WI38 (cell line): ENCODE measurements at regions not wholly inside any gene's neighbourhood (a gene's known extent, or its start where the extent isn't known, plus 50 kb on each side); places are given as distances from the start of the nearest gene placed in this dataset.

ENCODE experiments used
- H3K4me3 ChIP-seq: 2 replicates; pipeline ENCODE4 v1.5.1; 2011; ENCODE audit warnings: low read depth, mild to moderate bottlenecking, control low read depth, low read length
- CTCF ChIP-seq: IDR thresholded peaks from 2 replicates; pipeline ENCODE4 v1.5.1; 2012; ENCODE audit warnings: low read depth, mild to moderate bottlenecking, control low read depth, low read length

GRCh38 chr5:130290219-130290618 is 386.0 kb downstream of the CHSY3 start:
- no peak overlapping the region for H3K4me3 ChIP-seq
- TF ChIP-seq CTCF = no peak

DNA sequence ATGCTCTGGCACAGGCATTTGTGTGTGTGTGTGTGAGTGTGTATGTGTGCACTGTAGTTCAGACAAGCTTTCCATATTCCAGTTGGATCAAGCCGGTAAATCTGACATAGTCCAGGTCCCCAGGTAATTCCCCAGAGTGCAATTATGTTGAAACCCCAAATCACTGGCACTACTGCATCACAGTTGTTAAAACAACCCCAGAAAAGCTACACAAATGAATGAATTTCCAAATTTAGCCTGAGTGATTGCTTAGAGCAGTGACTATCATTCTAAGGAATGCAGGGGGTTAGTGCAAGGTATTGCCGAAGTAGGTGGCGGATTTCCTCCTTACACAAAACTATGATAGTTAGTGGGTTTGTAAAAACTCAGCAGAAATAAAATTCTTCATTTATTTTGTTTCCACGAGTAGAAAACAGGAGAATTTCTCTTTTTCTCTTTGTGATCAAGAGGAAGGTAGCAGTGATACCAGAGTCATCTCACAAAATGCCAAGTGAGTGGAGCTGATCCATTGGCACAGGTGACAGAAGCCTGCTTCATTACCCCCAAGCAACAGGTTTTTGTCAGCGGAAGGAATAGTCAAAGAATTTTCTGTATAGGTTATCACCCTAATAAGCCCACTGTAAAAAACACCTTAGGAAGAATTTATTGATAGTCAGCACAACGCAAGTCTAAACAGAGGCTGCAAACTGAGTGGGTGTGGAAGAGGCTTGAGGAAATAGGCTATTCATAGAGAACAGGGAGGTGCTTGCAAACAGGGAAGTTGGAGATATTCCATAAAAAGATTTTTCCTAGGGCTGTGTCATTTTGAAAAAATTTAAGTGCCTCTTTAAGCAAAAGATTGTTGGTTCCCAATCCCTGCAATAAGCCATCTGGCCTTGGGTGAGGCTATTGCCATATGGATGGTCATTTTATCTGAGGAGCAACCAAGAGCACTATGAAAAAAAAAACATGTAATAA is 385.1 kb downstream of the CHSY3 start:
- H3K4me3 ChIP-seq = no peak overlapping the region
- no peak for TF ChIP-seq CTCF

GRCh38 chr5:130287438-130287837 is 383.2 kb downstream of the CHSY3 start:
- no peak overlapping the region for H3K4me3 ChIP-seq
- no peak for TF ChIP-seq CTCF

DNA sequence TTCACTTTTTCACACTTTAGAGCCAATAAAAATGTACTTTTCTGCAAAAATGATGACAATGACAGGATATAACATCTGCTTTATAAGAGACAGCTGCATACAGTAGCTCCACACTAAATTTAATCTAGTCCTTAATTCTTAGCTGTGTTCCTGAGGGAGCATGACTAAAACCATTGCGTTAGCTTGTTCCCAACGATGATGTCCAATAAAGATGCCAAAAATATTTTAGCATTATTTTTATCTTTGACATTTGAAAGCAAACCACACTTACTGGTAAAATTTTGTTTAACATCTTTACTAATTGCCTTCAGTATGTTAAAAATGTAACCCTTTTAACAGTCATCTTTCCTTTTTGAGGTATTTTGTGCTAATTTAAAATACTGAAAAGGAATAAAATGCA is 382.7 kb downstream of the CHSY3 start:
- no peak overlapping the region for H3K4me3 ChIP-seq
- TF ChIP-seq CTCF = no peak

DNA sequence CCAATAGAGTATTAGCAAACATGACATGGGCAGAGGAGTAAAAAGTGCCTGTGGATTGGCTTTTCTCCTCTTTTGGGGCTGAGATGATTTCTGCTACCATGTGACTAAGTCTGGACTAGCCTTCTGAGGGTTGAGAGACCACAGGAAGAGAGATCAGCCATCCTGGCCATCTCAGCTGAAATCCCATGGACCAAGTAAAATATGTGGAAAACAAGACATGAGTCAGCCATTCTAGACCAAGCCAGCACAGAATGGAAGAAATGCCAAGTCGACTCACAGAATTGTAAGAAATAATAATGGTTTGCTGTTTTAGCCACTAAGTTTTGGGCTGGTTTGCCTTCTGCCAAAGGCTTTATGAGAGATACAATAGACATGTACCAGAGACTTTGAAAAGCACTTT is 377.8 kb downstream of the CHSY3 start:
- TF ChIP-seq CTCF = no peak
- H3K4me3 ChIP-seq = no peak overlapping the region

- no peak overlapping the region for H3K4me3 ChIP-seq
- no peak for TF ChIP-seq CTCF
Observed at GRCh38 chr5:130280528-130281217, 376.4 kb downstream of the CHSY3 start.

DNA sequence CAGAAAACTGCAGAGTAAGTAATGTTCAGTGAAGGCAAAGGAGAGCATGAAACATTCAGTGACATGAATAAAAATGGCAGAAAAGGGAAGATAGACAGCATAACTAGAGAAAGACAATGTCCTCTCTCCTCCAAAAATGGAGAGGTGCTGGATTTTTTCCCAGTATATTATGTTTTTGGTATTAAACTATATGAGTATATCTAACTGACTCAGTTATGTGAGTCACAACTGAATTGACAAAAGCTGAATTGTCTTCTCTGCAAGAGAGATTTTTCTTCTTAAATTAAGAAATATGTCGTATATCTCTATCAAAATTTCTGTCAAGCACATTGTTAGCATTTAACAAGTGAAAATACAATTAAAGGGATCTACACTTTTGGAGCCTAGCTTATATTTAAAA is 375.1 kb downstream of the CHSY3 start:
- no peak for TF ChIP-seq CTCF
- H3K4me3 ChIP-seq = no peak overlapping the region
